Right atrium auricular region (tissue), 2 donors: ENCODE measurements at regions not wholly inside any gene's neighbourhood (a gene's known extent, or its start where the extent isn't known, plus 50 kb on each side); places are given as distances from the start of the nearest gene placed in this dataset.

Source experiments
- DNase-seq: peaks from one replicate; pipeline ENCODE4 v3.0.0-alpha.2; 2019; ENCODE audit warnings: low spot score
- H3K27ac ChIP-seq, 2 donors: fragments of 200-600 bp; sonication (generic); 1 replicate in 1 of 2; 2 replicates in 1 of 2; pipeline ENCODE4 v1.5.1; 2016 to 2019
- H3K27me3 ChIP-seq, 2 donors: fragments of 200-600 bp; sonication (generic); one replicate each; pipeline versions ENCODE4 v1.5.1 to v1.6.0; 2017 to 2019
- H3K36me3 ChIP-seq: fragments of 200-600 bp; sonication (generic); one replicate; pipeline ENCODE4 v1.5.1; 2016
- H3K4me1 ChIP-seq, 2 donors: fragments of 200-600 bp; sonication (generic); one replicate each; pipeline versions ENCODE4 v1.5.1 to v1.6.0; 2017 to 2019
- H3K4me3 ChIP-seq, 2 donors: fragments of 200-600 bp; sonication (generic); 1 replicate in 1 of 2; 2 replicates in 1 of 2; pipeline ENCODE4 v1.5.1; 2017 to 2019; ENCODE audit warnings: mild to moderate bottlenecking in 1 of 2, moderate library complexity in 1 of 2
- H3K9me3 ChIP-seq, 2 donors: fragments of 200-600 bp; sonication (generic); one replicate each; pipeline ENCODE4 v1.5.1; 2019
- TF ChIP-seq, protein P1 (sequence below), 2 donors: fragments of 200-600 bp; sonication (generic); IDR thresholded peaks; one replicate each; pipeline ENCODE4 v1.5.1; 2019; ENCODE audit warnings: antibody characterized with exemption in 2 of 2

DNA sequence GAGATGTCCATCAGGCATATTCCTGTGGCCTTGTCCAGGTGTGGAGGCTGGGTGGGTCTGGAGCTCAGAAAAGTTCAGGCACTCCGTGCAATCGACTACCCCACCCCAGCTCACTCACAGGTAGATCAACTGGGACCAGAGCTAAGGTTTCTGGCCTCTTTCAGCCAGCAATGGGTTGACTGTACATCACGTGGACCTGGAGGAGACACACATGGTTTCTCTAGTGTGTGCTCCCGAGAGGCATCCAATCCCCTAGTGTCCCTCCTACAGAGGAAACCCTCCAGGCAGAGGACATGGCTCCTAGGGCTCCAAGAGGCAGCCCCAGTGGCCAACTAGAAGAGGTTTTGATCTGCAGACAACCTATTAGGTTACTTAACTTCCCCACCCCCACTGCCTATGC lies 119.5 kb upstream of the RGS6 start:
- H3K27me3 ChIP-seq = no peaks in the 10 kb centered on the region
- H3K4me1 ChIP-seq = no peaks in the 10 kb centered on the region
- TF ChIP-seq, protein P1, sequence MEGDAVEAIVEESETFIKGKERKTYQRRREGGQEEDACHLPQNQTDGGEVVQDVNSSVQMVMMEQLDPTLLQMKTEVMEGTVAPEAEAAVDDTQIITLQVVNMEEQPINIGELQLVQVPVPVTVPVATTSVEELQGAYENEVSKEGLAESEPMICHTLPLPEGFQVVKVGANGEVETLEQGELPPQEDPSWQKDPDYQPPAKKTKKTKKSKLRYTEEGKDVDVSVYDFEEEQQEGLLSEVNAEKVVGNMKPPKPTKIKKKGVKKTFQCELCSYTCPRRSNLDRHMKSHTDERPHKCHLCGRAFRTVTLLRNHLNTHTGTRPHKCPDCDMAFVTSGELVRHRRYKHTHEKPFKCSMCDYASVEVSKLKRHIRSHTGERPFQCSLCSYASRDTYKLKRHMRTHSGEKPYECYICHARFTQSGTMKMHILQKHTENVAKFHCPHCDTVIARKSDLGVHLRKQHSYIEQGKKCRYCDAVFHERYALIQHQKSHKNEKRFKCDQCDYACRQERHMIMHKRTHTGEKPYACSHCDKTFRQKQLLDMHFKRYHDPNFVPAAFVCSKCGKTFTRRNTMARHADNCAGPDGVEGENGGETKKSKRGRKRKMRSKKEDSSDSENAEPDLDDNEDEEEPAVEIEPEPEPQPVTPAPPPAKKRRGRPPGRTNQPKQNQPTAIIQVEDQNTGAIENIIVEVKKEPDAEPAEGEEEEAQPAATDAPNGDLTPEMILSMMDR (IDR thresholded peaks at IDR 0.05) = no peak
- peaks cover 0 to 3% of the 10 kb centered on the region in 2 donors for H3K9me3 ChIP-seq
- no peak overlapping the region for H3K27ac ChIP-seq
- DNase-seq = no peak
- H3K36me3 ChIP-seq = no peaks in the 10 kb centered on the region
- H3K4me3 ChIP-seq = no peak overlapping the region

DNA sequence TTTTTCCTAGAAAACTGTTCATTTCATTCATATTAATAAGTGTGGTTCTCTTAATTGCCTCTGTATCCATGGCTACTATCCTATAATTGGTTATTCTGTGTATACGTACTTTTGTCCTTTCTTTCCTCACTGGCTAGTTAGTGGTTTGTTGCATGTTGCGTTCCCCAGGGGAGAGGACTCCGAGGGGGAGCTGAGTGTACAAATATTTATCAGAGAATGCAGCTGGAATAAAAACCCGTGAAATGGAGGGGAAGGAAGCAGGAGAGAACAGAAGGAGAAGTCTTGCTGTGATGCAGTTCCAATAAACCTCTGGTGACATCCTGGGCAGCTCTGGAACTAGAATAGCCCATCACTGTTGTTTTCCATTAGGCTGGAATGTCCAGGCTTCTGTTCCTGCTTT lies 117.1 kb upstream of the RGS6 start:
- no peak for DNase-seq

DNA sequence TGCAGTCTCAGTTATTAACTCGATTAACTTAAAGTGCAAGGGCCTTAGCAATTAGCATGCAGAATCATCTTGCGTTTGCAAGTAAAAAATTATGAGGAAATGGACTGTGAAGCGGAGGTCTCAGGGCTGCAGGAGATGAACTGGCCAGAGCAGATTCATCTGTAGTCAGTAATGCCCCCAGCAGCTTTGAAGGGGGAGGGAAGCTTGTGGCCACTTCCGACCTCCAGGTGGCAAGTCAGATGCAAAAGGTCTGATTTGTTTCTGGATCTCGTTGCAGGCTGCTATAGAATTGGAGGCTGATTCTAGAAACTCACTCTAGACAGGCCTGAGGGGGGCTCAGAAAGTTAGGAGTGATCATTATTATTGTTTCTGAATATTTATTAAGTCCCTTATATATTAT lies 107.4 kb upstream of the RGS6 start:
- Histone ChIP-seq H3K27ac (no peak overlapping the region), H3K4me3 (no peak overlapping the region), H3K9me3 (no peaks in the 10 kb centered on the region), H3K4me1 (no peaks in the 10 kb centered on the region), H3K27me3 (no peaks in the 10 kb centered on the region), H3K36me3 (no peaks in the 10 kb centered on the region)
- DNase-seq = no peak
- TF ChIP-seq, protein P1 (IDR thresholded peaks at IDR 0.05) = no peak

More for the DNA sequence above, 117.1 kb upstream of the RGS6 start:
- Histone ChIP-seq H3K4me3 (no peak overlapping the region), H3K27me3 (no peaks in the 10 kb centered on the region), H3K36me3 (no peaks in the 10 kb centered on the region), H3K4me1 (no peaks in the 10 kb centered on the region), H3K27ac (no peak overlapping the region), H3K9me3 (peaks cover 0 to 3% of the 10 kb centered on the region in 2 donors)
- TF ChIP-seq, protein P1 (IDR thresholded peaks at IDR 0.05) = no peak

DNA sequence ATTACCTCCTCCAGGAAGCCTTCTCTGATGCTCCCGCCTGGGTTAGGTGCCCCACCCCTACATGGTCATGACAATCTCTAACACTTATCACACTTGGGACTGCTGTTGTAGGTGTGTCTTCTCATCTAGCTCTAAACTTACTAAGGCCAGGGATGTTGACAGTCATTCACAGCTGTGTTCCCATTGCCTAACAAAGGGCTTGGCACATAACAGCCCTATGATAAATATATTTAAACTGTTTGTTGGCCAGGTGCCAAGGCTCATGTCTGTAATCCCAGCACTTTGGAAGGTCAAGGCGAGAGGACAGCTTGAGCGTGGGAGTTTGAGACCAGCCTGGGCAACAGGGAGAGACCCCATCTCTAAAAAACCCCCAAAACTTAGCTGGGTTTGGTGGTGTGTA lies 98.8 kb upstream of the RGS6 start:
- TF ChIP-seq, protein P1 (IDR thresholded peaks at IDR 0.05) = no peak
- no peak for DNase-seq
- Histone ChIP-seq H3K9me3 (peaks cover 0 to 14% of the 10 kb centered on the region in 2 donors), H3K4me3 (no peak overlapping the region), H3K27ac (no peak overlapping the region), H3K27me3 (no peaks in the 10 kb centered on the region), H3K36me3 (no peaks in the 10 kb centered on the region), H3K4me1 (no peaks in the 10 kb centered on the region)

DNA sequence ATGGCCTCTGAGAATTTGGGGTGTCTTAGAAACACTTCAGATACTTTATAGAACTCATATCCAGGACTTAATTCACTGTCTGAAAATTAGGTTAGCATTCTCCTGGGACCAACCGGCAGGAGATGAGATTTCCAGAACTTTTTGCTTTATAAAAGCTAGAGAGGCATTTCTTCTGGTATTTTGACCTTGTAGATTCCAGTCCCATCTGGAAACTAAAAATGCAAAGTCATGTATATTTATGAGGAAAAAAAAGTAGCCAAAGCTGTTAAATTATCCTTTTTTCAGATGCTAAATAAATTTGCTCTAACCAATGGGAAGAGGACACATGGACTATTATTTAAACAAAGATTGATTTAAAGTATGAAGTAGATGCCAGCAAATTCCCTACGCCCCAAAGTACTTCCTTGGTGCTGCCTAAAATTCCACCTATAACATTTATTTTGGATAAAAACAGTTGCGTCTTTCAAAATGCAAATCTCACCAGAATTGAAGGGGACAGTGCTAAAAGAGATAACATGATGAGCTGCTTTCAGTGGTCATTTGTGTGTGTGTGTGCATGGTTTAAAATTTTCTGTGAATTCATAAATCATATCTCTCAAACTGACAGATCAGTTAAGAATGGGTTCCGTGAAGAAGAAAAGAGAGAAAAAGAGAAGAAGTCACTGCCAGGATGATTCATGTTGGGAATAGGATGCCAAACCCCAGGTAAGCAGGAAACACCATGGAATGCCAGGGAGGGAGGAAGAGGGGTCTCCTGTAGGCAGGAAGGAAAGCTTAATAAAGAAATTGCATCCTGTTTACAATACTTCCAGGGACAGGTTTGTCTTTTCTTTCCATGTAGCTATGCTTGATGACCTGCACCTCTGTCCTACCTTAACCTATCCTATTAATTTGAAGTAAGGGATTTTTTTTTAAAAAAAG lies 97.7 kb upstream of the RGS6 start:
- no peaks in the 10 kb centered on the region for H3K27me3 ChIP-seq
- H3K9me3 ChIP-seq = peaks cover 0 to 14% of the 10 kb centered on the region in 2 donors
- TF ChIP-seq, protein P1 (IDR thresholded peaks at IDR 0.05) = no peak
- H3K27ac ChIP-seq = no peak overlapping the region
- H3K4me3 ChIP-seq = no peak overlapping the region
- no peak for DNase-seq
- H3K36me3 ChIP-seq = no peaks in the 10 kb centered on the region
- H3K4me1 ChIP-seq = no peaks in the 10 kb centered on the region
